IPS-20b (cell line): ENCODE measurements at regions not wholly inside any gene's neighbourhood (a gene's known extent, or its start where the extent isn't known, plus 50 kb on each side); places are given as distances from the start of the nearest gene placed in this dataset.

Experiments used
- H3K27ac ChIP-seq: one replicate; pipeline ENCODE4 v1.5.1; 2013; ENCODE audit warnings: low read length
- H3K27me3 ChIP-seq: 2 replicates; pipeline ENCODE4 v1.6.1; 2013; ENCODE audit warnings: mild to moderate bottlenecking, low read length, inconsistent platforms; ENCODE audit not compliant: insufficient read depth
- H3K36me3 ChIP-seq: 2 replicates; pipeline ENCODE4 v1.6.1; 2013; ENCODE audit warnings: low read depth, mild to moderate bottlenecking, inconsistent platforms, low read length, moderate library complexity; ENCODE audit not compliant: insufficient read depth
- H3K4me1 ChIP-seq: 2 replicates; pipeline ENCODE4 v1.6.1; 2013; ENCODE audit warnings: mild to moderate bottlenecking, control low read depth, inconsistent platforms, low read length, moderate library complexity; ENCODE audit not compliant: insufficient read depth
- H3K4me3 ChIP-seq: 2 replicates; pipeline ENCODE4 v1.5.1; 2013; ENCODE audit warnings: mild to moderate bottlenecking, low read length, inconsistent platforms
- H3K9ac ChIP-seq: 2 replicates; pipeline ENCODE4 v1.6.1; 2013; ENCODE audit warnings: low read depth, mild to moderate bottlenecking, inconsistent platforms, low read length, moderate library complexity
- H3K9me3 ChIP-seq: 2 replicates; pipeline ENCODE4 v1.6.1; 2013; ENCODE audit warnings: mild to moderate bottlenecking, low read depth, low read length, inconsistent platforms; ENCODE audit not compliant: insufficient read depth

DNA sequence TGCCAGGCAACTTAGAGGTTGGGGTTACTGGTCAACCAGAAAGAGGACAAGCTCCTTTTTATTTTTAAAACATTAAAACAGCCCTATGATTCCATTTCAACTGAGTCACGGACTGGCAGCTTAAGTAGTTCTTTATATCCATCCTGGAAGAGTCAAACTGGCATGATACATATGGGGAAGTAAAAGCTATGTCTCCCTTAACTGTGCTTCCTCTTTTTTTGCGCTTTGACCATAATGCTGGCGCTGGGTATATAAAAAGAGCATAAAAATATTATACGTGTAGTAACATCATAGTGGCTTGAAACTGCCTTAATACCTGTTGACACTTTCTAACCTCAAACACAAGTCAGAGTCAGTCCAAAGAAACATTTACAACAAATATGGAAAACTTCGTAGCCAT, 274.4 kb downstream of the CSNK1G3 start:
- H3K9ac ChIP-seq: no peak overlapping the region
- H3K4me3 ChIP-seq: no peak overlapping the region
- H3K36me3 ChIP-seq: no peaks in the 10 kb centered on the region
- H3K9me3 ChIP-seq: peaks cover 12% of the 10 kb centered on the region
- no peaks in the 10 kb centered on the region for H3K27me3 ChIP-seq
- H3K27ac ChIP-seq: no peak overlapping the region
- H3K4me1 ChIP-seq: peaks cover 10% of the 10 kb centered on the region

DNA sequence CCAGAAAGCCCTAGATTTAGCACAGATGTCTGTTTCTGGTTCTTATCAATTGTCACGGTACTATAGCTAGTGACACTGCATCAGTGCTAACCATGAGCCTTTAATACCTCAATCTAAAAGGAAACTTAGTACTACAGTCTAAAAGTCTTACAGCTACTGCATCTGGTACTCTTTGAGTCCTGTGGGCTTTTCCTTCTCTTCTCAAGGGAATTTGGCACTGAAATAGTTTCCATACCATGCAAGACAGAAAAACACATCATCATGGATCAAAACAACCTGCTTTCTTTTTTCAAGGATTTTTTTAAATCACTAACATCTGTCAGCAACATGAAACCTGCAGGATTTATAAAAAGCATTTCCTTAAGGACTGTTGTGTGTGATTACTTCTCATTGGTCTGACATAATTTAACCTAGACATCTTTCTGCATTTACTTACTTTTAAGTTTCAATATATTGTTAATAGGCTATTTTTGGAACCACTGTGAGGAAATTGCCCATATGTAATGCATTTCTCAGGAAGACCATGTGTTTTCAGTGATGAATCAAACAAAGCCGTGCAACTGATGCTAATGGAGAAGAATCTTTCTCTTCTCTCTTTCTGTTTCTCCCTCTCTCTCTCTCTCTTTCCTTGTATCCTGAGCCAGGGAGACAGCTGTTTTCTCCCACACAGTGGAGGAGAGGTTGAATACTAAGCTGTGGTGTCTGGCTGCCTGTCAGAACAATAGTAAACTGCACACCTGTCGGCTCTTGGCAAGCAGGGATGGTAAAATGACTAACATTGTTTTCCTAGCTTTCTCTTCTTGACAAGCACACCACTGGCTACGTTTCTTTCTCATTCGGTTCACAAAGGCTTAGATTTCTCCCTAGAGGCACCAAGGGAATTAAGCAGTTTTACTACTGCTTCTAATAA, 273.4 kb downstream of the CSNK1G3 start:
- peaks cover 12% of the 10 kb centered on the region for H3K9me3 ChIP-seq
- no peak overlapping the region for H3K27ac ChIP-seq
- H3K9ac ChIP-seq: 0 out of 2 replicates have a peak overlapping the region, but pooled peaks have one; percentile 13
- no peak overlapping the region for H3K4me3 ChIP-seq
- H3K27me3 ChIP-seq: no peaks in the 10 kb centered on the region
- peaks cover 10% of the 10 kb centered on the region for H3K4me1 ChIP-seq
- no peaks in the 10 kb centered on the region for H3K36me3 ChIP-seq

DNA sequence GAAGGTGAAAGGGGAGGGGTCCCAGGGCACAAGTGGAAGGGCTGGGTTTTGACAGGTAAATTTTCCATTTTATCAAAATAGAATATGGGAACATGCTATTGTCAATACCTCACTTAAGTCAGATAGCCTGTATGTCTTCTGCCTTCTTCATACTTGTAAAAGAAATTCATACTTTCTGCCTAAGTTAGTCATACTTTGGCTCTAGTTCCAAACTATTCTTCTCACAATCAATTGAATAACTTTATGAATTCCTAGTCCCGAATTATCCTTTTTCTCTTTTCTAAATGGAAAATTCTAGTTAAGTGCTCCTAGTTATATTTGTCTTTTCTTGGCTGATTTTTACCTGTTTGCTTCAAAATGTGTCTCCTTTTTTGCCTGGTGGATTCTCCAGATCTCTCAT, 271.4 kb downstream of the CSNK1G3 start:
- Histone ChIP-seq H3K9me3 (no peaks in the 10 kb centered on the region), H3K27me3 (no peaks in the 10 kb centered on the region), H3K36me3 (no peaks in the 10 kb centered on the region), H3K27ac (no peak overlapping the region), H3K4me1 (peaks cover 10% of the 10 kb centered on the region), H3K9ac (no peak overlapping the region), H3K4me3 (no peak overlapping the region)

DNA sequence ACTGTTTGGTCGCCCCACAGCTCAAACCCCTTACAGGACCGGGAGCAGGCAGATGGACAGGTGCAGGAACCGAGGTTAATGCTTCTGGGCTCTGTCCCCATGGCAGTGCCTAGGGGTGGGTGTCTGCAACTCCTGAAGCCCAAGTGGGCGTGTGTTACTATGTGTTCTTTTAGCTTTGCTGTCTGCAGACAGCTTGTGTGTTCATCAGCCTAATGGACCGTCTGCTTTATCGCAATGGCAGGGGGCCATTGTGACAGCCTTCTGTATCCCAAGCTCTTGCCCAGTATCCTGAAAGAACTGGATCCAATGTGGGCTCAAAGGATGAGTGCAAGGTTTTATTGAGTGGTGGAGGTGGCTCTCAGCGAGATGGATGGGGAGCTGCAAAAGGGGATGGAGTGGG, 266.7 kb downstream of the CSNK1G3 start:
- Histone ChIP-seq H3K36me3 (no peaks in the 10 kb centered on the region), H3K9ac (no peak overlapping the region), H3K4me3 (no peak overlapping the region), H3K4me1 (no peaks in the 10 kb centered on the region), H3K27ac (no peak overlapping the region), H3K27me3 (no peaks in the 10 kb centered on the region), H3K9me3 (no peaks in the 10 kb centered on the region)

DNA sequence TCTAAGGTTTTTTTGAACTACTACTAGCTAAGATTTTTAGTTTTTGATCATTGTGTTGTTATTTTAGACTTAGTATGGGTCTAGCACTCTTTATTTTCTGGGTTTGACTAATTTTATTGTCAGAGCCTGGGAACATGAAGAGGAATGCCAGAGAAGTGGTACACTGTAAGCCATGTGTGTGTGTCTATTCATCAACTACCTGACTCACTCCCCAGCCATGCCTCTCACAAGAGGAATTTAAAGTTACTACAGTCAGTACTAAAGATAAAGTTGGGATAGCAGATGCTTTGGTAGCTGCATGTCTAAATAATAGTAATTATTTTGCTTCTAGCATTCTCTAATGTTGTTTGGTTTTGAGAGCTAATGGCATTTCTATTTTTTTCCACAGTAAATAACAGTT, 264.8 kb downstream of the CSNK1G3 start:
- H3K4me3 ChIP-seq: no peak overlapping the region
- H3K27me3 ChIP-seq: no peaks in the 10 kb centered on the region
- no peaks in the 10 kb centered on the region for H3K36me3 ChIP-seq
- H3K9ac ChIP-seq: no peak overlapping the region
- H3K4me1 ChIP-seq: no peaks in the 10 kb centered on the region
- H3K9me3 ChIP-seq: peaks cover 8% of the 10 kb centered on the region; the same call in 1 of the 2 replicates
- no peak overlapping the region for H3K27ac ChIP-seq

DNA sequence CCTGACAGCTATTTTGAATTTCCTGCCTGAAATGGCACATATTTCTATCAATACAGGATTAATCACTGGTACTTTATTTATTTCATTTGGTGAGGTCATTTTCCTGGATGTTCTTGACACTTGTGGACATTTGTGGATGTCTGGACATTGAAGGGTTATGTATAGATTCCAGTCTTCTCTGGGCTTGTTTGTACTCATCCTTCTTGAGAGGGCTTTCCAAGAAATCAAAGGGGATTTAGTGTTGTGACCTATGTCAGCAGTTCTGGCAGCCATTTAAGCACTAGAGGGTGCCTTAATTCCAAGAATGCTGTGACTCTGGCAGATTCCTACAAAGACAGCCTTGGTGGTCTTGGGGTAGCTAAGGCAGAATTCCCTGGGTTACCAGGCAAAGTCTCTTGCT, 259.7 kb downstream of the CSNK1G3 start:
- Histone ChIP-seq H3K27me3 (no peaks in the 10 kb centered on the region), H3K4me1 (no peaks in the 10 kb centered on the region), H3K9me3 (peaks cover 21% of the 10 kb centered on the region), H3K27ac (no peak overlapping the region), H3K4me3 (no peak overlapping the region), H3K36me3 (no peaks in the 10 kb centered on the region), H3K9ac (no peak overlapping the region)

DNA sequence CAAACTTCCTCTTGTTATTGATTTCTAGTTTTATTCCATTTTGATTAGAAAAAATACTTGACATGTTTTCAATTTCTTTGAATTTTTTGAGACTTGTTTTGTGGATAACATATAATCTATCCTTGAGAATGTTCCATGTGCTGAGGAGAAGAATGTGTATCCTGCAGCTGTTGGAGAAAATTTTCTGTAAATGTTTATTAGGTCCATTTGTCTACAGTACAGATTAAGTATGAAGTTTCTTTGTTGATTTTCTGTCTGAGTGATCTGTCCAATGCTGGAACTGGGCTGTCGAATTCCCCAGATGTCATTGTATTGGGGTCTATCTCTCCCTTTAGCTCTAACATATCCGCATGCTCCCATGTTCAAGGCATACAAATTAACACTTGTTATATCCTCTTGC, 251.2 kb downstream of the CSNK1G3 start:
- Histone ChIP-seq H3K27ac (no peak overlapping the region), H3K27me3 (no peaks in the 10 kb centered on the region), H3K36me3 (no peaks in the 10 kb centered on the region), H3K9me3 (no peaks in the 10 kb centered on the region; the same call in 1 of the 2 replicates), H3K4me3 (no peak overlapping the region), H3K9ac (no peak overlapping the region), H3K4me1 (no peaks in the 10 kb centered on the region)

DNA sequence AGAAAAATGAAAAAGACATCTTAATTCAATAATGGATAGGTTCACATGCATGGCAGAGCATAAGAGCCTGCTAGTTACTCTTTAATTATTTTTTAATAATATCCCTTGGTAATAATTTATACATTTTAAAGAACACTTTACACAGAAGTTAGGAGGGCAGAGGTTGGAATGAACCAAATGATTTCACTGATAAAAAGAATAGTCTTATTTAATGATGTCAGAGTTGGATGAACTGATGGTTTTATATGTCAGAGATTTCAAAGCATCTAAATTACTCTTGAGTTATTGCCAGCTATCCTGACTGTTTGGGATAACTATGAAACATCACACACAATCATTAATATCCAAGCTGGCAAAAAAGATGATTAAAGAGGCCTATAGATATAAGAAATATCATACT, 244.8 kb downstream of the CSNK1G3 start:
- Histone ChIP-seq H3K27ac (no peak overlapping the region), H3K4me1 (peaks cover 20% of the 10 kb centered on the region), H3K9me3 (no peaks in the 10 kb centered on the region), H3K27me3 (no peaks in the 10 kb centered on the region), H3K36me3 (no peaks in the 10 kb centered on the region), H3K4me3 (no peak overlapping the region), H3K9ac (no peak overlapping the region)

DNA sequence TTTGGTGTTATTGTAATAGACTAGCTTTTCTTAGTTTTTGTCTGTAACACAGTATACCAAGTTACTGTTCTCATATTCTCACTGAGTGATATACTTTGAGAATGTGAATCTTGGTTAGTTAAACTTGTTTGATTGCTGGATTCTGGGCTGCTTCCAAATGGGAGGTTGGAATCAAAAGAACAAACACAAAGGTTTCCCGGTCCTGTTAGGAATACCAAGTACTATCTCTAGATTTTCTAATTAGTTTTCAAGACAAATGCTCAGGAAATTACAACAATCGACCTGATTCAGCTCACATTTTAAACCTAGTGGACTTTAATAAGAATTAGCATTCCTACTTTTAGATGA, 244.3 kb downstream of the CSNK1G3 start:
- Histone ChIP-seq H3K9ac (no peak overlapping the region), H3K4me1 (peaks cover 20% of the 10 kb centered on the region), H3K4me3 (no peak overlapping the region), H3K9me3 (no peaks in the 10 kb centered on the region), H3K27ac (no peak overlapping the region), H3K27me3 (no peaks in the 10 kb centered on the region), H3K36me3 (no peaks in the 10 kb centered on the region)

DNA sequence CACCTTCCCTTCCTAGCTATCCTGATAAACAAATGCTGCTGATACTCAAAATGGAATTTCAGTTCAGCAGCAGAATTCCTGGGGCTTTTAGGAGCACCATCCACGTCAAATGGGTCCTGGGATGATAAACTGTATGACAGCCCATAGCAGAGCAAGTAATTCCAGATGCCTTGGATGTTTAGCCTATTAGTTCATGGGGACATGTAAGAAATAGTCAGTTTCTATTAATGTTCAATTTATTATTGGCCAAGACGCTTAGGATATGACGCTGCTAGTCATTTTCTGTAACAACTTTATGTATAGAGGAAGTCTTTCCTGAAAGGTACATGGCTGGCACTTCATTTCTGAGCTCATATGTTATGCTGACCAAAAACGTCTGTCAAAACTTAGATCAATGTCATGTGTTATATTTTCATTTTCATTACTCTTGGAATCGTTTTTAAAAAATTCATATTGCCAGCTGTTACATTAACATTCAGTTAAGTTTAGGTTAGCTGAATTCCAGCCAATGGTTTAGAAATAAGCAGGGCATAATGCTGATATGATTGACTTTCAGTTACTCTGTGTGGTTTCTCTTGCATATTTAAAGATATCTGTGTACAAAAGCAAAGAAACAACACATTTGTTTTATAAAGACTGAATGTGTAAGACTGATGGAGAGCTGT, 243.8 kb downstream of the CSNK1G3 start:
- H3K4me1 ChIP-seq: peaks cover 20% of the 10 kb centered on the region
- no peaks in the 10 kb centered on the region for H3K36me3 ChIP-seq
- no peaks in the 10 kb centered on the region for H3K27me3 ChIP-seq
- H3K9ac ChIP-seq: no peak overlapping the region
- H3K9me3 ChIP-seq: no peaks in the 10 kb centered on the region
- no peak overlapping the region for H3K4me3 ChIP-seq
- no peak overlapping the region for H3K27ac ChIP-seq

DNA sequence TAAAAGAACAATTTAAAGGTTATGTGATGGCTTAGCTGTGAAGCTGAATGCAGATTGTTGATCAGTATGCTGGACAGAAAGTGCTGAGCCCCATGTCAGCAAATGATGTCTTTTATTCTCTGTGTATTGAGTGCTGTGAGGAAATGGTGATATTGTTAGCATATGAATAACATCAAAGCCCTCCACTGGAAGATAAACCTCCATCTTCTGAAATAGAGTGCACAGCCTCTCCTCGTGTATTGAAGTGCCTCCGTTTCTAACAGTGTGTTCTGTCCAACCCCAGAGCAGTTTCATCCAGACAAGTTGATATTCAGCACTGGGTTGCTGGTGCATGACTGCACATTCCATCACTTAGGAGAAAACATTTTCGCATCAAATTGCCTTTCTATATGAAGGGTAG, 242.9 kb downstream of the CSNK1G3 start:
- no peak overlapping the region for H3K9ac ChIP-seq
- H3K27ac ChIP-seq: no peak overlapping the region
- H3K4me1 ChIP-seq: peaks cover 20% of the 10 kb centered on the region

More for the DNA sequence above, 242.9 kb downstream of the CSNK1G3 start:
- H3K4me3 ChIP-seq: no peak overlapping the region; the same call in 1 of the 2 replicates
- no peaks in the 10 kb centered on the region for H3K9me3 ChIP-seq
- no peaks in the 10 kb centered on the region for H3K36me3 ChIP-seq
- H3K27me3 ChIP-seq: no peaks in the 10 kb centered on the region
